ENCODE measurements at regions not wholly inside any gene's neighbourhood (a gene's known extent, or its start where the extent isn't known, plus 50 kb on each side); places are given as distances from the start of the nearest gene placed in this dataset.
"Not testable (repeated sequence)": the region's sequence is repeated elsewhere in the genome, so short reads cannot be mapped to it uniquely, and the experiment has no call there.

GRCh38 chr16:65621640-65622039 lies 499.8 kb upstream of the CDH11 start:
- no peak for DNase-seq (ENCODE audit: low read depth)

GRCh38 chr16:65619606-65620005 lies 497.7 kb upstream of the CDH11 start:
- DNase-seq (ENCODE audit: low read depth) = no peak

- no peak for DNase-seq (ENCODE audit: low read depth)
Measured at GRCh38 chr16:65618931-65619330, 497.1 kb upstream of the CDH11 start.

GRCh38 chr16:65618333-65618732 lies 496.5 kb upstream of the CDH11 start:
- DNase-seq (ENCODE audit: low read depth) = no peak

- DNase-seq (ENCODE audit: low read depth) = no peak
Measured at GRCh38 chr16:65617421-65617820, 495.6 kb upstream of the CDH11 start.

- DNase-seq (ENCODE audit: low read depth) = no peak
Measured at GRCh38 chr16:65608455-65608854, 486.6 kb upstream of the CDH11 start.

- DNase-seq (ENCODE audit: low read depth) = no peak
Measured at GRCh38 chr16:65604771-65605170, 482.9 kb upstream of the CDH11 start.

- DNase-seq (ENCODE audit: low read depth) = no peak
Measured at GRCh38 chr16:65601781-65602180, 479.9 kb upstream of the CDH11 start.

GRCh38 chr16:65600629-65601028 lies 478.8 kb upstream of the CDH11 start:
- DNase-seq (ENCODE audit: low read depth) = no peak

GRCh38 chr16:65600046-65600445 lies 478.2 kb upstream of the CDH11 start:
- no peak for DNase-seq (ENCODE audit: low read depth)

GRCh38 chr16:65598621-65599020 lies 476.8 kb upstream of the CDH11 start:
- DNase-seq (ENCODE audit: low read depth) = no peak

GRCh38 chr16:65583498-65583897 lies 461.6 kb upstream of the CDH11 start:
- DNase-seq (ENCODE audit: low read depth) = no peak

GRCh38 chr16:65579050-65579449 lies 457.2 kb upstream of the CDH11 start:
- DNase-seq (ENCODE audit: low read depth) = no peak

- no peak for DNase-seq (ENCODE audit: low read depth)
Measured at GRCh38 chr16:65576631-65577030, 454.8 kb upstream of the CDH11 start.

GRCh38 chr16:65576139-65576538 lies 454.3 kb upstream of the CDH11 start:
- DNase-seq (ENCODE audit: low read depth) = no peak

GRCh38 chr16:65574326-65574966 lies 452.6 kb upstream of the CDH11 start:
- no peak for DNase-seq (ENCODE audit: low read depth)

GRCh38 chr16:65572156-65572555 lies 450.3 kb upstream of the CDH11 start:
- peak; percentile 39 for DNase-seq (ENCODE audit: low read depth)

- no peak for DNase-seq (ENCODE audit: low read depth)
Measured at GRCh38 chr16:65570261-65570660, 448.4 kb upstream of the CDH11 start.

- DNase-seq (ENCODE audit: low read depth) = no peak
Measured at GRCh38 chr16:65559846-65560245, 438.0 kb upstream of the CDH11 start.

- DNase-seq (ENCODE audit: low read depth) = not testable (repeated sequence)
Measured at GRCh38 chr16:65549689-65550088, 427.8 kb upstream of the CDH11 start.

- no peak for DNase-seq (ENCODE audit: low read depth)
Measured at GRCh38 chr16:65548470-65548869, 426.6 kb upstream of the CDH11 start.

GRCh38 chr16:65547772-65548446 lies 426.0 kb upstream of the CDH11 start:
- DNase-seq (ENCODE audit: low read depth) = peak; percentile 42

- DNase-seq (ENCODE audit: low read depth) = no peak
Measured at GRCh38 chr16:65546353-65546791, 424.5 kb upstream of the CDH11 start.

- no peak for DNase-seq (ENCODE audit: low read depth)
Measured at GRCh38 chr16:65545413-65545956, 423.6 kb upstream of the CDH11 start.

Data from HS-27A (cell line).